ENCODE measurements at regions not wholly inside any gene's neighbourhood (a gene's known extent, or its start where the extent isn't known, plus 50 kb on each side); places are given as distances from the start of the nearest gene placed in this dataset.

DNA sequence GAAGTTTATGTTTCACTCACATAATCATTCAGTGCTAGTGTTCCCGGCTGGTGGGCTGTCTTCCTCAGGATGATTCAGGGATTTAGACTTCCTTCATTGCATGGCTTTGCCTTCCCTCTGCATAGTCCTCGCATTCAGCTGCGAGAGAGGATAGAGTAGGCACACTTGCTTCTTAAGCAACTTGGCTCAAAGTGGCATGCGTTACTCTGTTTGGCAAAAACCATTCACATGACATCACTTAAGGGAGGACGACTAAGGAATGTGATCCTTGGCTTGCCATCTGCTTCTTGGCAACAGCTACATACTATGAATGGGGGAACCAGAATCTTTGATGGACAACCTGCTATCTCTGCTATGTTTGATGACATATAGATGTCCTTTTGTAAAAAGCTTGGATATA is 359.3 kb downstream of the TDRD3 start:
- Mint-ChIP-seq H3K4me3 (no peak overlapping the region), H3K36me3 (no peaks in the 10 kb centered on the region), H3K27me3 (no peaks in the 10 kb centered on the region), H3K9me3 (no peaks in the 10 kb centered on the region), H3K27ac (no peak overlapping the region), H3K4me1 (no peaks in the 10 kb centered on the region)
- CTCF ChIA-PET = no interaction called here
- DNase-seq = no peak

DNA sequence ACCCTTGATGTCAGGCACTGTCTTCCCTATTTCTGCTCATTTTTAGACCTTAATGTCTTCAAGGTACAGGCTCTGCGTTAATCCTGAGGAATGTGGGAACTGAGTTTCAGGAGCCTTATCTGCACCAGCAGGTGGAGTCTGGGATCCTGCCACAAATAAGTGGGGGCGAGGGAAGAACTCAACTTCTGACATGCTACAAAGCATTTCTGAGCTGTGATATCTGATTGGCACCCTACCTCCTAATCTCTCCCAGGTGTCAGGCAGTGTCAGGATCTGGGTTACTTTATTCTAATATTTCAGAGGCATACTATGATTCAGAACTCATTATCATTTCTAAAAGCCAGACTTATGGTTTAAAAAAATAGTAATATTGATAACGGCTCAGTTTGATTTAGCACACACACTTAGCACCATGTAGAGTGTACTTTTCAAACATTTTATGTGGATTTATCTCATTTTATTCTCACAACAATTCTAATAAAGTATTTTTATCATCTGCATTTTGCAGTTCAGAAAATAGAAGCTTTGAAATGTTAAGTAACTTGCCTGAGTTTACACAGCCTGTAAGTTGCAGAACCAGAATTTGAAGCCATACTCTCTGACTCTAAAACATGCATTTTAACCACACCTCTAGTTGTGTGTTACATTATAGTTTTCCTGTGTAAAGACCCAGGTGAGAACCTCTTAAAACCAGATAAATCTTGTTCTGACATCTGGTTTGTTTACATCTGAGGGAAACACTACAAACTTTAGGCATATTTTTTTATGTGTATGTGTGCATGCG is 358.6 kb downstream of the TDRD3 start:
- no peaks in the 10 kb centered on the region for H3K27me3 Mint-ChIP-seq
- no peak overlapping the region for H3K4me3 Mint-ChIP-seq
- no peak for DNase-seq
- H3K27ac Mint-ChIP-seq = no peak overlapping the region
- H3K9me3 Mint-ChIP-seq = no peaks in the 10 kb centered on the region
- CTCF ChIA-PET = no interaction called here
- H3K36me3 Mint-ChIP-seq = no peaks in the 10 kb centered on the region
- no peaks in the 10 kb centered on the region for H3K4me1 Mint-ChIP-seq

DNA sequence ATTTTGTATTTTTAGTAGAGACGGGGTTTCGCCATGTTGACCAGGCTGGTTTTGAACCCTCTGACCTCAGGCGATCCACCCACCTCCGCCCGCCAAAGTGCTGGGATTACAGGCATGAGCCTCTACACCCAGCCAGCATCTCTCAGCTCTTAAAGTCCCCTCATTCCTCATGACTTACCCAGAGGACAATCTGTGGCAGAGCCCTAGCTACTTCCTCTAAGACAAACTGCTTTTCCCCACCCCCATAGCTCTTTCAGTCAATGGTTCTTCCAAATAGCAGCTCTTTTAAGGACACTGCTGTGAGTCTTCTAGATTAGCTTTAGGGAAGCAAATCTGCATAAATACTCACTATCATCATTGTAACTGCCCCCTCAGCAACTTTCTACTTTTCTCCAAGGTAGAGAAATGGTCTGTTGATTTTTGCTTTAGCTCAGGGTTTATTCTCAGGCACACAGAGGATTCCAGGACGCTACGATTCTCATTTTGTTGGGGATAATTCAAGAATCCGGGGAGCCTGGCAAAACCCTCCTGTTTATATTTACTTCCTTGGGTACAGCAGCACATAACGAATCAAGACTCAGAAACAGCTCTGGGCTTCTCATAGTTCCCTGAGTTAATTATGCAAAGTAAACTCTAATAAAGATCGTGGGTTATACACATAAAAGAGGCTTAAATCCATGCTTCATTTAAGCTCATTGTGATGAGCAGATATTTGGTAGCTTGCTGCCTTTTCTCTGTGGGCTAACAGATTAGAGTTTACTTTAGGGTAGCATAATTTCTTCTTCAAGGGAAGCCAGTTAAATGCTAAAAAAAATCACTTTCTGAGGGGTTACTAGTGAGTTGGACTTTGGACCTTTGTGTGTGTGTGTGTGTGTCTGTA is 357.4 kb downstream of the TDRD3 start:
- Mint-ChIP-seq H3K9me3 (no peaks in the 10 kb centered on the region), H3K4me3 (no peak overlapping the region), H3K27me3 (no peaks in the 10 kb centered on the region), H3K27ac (no peak overlapping the region), H3K36me3 (no peaks in the 10 kb centered on the region), H3K4me1 (no peaks in the 10 kb centered on the region)
- CTCF ChIA-PET = no interaction called here
- no peak for DNase-seq

DNA sequence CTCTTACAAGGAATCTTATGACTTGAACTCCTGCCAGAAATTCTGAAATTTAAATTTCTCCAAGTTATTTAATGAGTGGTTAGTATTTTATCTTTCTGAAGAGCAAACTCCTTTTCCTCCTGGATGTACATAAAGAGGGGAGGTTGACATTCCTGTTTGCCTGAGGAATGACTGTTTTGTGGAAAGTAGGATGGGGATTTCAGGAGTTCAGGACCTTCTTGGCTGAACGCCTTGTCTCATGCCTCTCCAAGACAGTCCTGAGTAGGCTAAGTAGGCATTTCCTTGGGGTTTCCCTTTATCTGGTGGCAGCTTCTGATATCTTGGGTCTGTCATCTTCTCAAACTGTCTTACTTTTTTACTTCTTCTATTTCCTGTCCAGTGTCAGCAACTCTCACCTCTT is 356.6 kb downstream of the TDRD3 start:
- H3K36me3 Mint-ChIP-seq = no peaks in the 10 kb centered on the region
- CTCF ChIA-PET = no interaction called here
- no peak overlapping the region for H3K27ac Mint-ChIP-seq
- no peaks in the 10 kb centered on the region for H3K27me3 Mint-ChIP-seq
- H3K9me3 Mint-ChIP-seq = no peaks in the 10 kb centered on the region
- H3K4me1 Mint-ChIP-seq = no peaks in the 10 kb centered on the region
- H3K4me3 Mint-ChIP-seq = no peak overlapping the region
- no peak for DNase-seq

DNA sequence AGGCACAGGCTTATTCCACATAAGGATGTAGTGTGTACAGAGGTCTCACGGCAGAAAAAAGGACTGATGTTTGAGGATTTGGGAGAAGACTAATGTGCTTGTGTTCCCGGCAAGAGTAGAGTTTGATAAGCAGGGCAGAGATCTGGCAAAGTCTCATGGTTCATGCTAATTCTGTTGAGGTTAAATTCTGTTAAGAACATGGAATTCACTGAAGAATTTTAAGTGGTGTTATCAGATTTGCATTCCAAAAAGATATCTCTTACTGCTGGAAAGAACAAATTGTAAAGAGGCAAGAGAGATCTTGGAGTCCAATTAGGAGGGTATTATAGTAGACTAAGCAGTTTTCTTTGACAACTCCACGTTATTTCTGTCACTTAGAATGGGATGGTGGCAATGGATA is 348.3 kb downstream of the TDRD3 start:
- Mint-ChIP-seq H3K9me3 (peaks cover 7% of the 10 kb centered on the region), H3K4me3 (no peak overlapping the region), H3K27ac (no peak overlapping the region), H3K4me1 (no peaks in the 10 kb centered on the region), H3K27me3 (no peaks in the 10 kb centered on the region), H3K36me3 (no peaks in the 10 kb centered on the region)
- no peak for DNase-seq
- CTCF ChIA-PET = no interaction called here

DNA sequence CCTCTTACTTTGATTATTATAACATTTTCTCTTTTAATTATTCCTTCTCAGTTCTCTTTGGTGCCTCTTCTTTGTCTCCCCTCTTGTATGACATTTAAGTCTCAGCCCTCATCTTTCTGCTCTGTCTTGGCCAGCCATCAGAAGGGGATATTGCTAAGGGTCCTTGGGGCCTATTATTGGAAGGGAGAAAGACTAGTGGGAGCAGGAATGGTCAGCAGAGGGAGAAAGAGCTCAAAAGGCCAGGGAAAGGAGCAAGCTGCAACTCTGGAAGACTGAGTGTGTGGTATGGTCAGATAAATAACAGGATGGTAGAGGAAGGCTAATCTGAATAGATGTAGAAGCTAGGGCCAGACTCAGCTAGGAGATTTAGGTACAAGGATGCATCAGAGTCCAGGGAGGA is 336.9 kb downstream of the TDRD3 start:
- Mint-ChIP-seq H3K27me3 (no peaks in the 10 kb centered on the region), H3K4me1 (no peaks in the 10 kb centered on the region), H3K9me3 (peaks cover 12% of the 10 kb centered on the region), H3K27ac (no peak overlapping the region), H3K4me3 (no peak overlapping the region), H3K36me3 (no peaks in the 10 kb centered on the region)
- CTCF ChIA-PET = no interaction called here
- DNase-seq = no peak

DNA sequence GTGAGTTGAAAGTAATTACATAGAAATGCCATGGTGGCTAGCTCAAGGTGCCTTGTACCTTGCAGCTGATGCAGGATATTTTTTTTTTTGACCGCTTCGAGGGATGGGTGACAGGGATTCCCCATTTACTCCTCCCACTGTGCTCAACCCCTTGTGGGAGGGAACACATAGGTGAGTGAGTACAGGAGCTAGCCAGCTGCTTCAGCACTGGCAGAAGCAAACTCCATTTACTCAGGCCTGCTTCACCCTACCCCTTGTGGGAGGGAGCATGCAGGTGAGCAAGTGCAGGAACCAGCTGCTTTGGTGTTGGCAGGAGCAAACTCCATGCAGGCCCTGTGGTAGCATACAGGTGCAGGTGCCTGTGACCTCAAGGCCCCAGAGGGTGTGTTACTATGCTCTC is 330.1 kb downstream of the TDRD3 start:
- no peaks in the 10 kb centered on the region for H3K9me3 Mint-ChIP-seq

DNA sequence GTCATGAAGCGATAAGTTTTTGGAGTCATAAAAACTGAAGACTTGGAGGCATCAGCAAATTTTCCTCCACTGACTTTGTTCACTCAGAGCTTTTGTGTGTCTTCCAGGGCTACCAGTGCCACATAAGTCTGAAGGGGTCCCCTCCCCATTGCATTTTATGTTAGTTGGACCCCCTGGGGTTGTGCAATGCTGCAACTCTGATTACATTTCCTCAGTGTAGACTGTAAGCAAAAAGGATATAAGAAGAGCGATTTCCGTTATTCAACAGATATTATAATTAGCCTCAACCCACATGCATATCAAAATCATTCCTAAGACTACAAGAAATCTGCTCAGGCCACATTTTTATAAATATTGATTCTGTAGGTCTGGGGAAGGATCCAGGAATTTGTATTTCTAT is 324.0 kb downstream of the TDRD3 start:
- CTCF ChIA-PET = no interaction called here

More for the DNA sequence above, 330.1 kb downstream of the TDRD3 start:
- H3K27ac Mint-ChIP-seq = no peak overlapping the region
- H3K27me3 Mint-ChIP-seq = no peaks in the 10 kb centered on the region
- DNase-seq = no peak
- H3K4me1 Mint-ChIP-seq = no peaks in the 10 kb centered on the region
- H3K36me3 Mint-ChIP-seq = no peaks in the 10 kb centered on the region
- CTCF ChIA-PET = no interaction called here
- H3K4me3 Mint-ChIP-seq = no peak overlapping the region

DNA sequence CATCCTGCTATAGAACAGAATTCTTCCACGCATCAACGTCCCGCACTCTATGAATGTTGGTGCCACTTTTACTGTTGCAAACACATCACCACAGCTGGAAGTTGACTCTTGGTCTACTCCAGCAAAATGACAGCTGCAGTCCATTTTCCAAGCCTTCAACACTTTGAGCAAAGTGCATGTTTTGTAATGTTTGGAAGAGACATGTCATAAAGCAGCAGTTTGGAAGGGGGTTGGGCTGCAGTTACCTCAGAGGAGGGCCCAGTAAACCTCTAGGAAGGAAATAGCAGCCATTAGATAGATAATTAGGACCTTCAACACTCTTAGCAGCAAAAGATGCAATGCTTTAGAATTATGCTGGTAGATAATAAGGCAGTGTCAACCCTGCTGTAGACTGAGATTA is 323.6 kb downstream of the TDRD3 start:
- Mint-ChIP-seq H3K4me1 (no peaks in the 10 kb centered on the region), H3K4me3 (no peak overlapping the region), H3K27me3 (no peaks in the 10 kb centered on the region), H3K36me3 (no peaks in the 10 kb centered on the region), H3K27ac (no peak overlapping the region), H3K9me3 (peaks cover 3% of the 10 kb centered on the region)
- no peak for DNase-seq
- CTCF ChIA-PET = no interaction called here

More for the DNA sequence above, 324.0 kb downstream of the TDRD3 start:
- H3K36me3 Mint-ChIP-seq = no peaks in the 10 kb centered on the region
- no peaks in the 10 kb centered on the region for H3K4me1 Mint-ChIP-seq
- DNase-seq = no peak
- no peak overlapping the region for H3K27ac Mint-ChIP-seq
- no peak overlapping the region for H3K4me3 Mint-ChIP-seq
- H3K9me3 Mint-ChIP-seq = peaks cover 2% of the 10 kb centered on the region
- no peaks in the 10 kb centered on the region for H3K27me3 Mint-ChIP-seq

DNA sequence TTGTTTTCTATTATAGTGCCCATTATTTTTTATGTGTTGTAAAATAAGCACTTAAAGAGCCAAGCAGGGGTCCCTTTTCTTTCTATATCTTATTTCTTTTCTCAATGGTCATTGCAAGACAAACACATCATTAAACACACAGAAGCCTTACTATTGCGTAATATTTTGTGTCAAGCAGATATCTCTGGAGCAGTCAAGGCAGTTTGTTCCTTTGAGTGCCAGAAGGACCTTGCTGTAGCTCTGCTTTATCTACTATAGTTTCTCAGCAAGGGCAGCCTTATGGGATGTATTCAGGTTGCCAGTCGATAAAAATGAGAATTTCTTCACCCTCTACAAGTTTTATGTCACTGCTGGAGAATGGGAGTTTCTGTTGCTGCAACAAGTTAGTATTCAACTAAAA is 319.3 kb downstream of the TDRD3 start:
- H3K4me1 Mint-ChIP-seq = no peaks in the 10 kb centered on the region
- no peaks in the 10 kb centered on the region for H3K27me3 Mint-ChIP-seq
- peaks cover 3% of the 10 kb centered on the region for H3K9me3 Mint-ChIP-seq
- no peak overlapping the region for H3K4me3 Mint-ChIP-seq
- no peaks in the 10 kb centered on the region for H3K36me3 Mint-ChIP-seq
- no peak overlapping the region for H3K27ac Mint-ChIP-seq
- CTCF ChIA-PET = no interaction called here
- no peak for DNase-seq

DNA sequence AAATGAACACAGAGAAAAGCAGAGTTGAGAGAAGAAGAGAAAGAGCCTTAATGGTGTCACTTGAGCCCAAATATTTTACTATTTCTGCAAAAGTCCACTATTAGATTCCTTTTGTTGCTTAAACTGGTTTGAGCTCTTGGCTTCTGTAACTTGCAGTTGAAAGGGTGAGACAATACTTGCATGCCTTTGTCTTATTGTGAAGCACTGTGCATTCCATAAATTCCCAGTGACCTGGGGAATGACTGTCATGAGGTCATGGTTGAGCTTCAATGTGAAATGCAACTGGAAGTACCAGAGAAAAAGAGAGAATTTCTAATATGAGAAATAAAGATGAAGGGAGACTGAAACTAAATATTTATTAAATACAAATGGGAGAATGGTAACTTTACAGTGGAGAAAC is 310.9 kb downstream of the TDRD3 start:
- H3K4me3 Mint-ChIP-seq = no peak overlapping the region
- CTCF ChIA-PET = no interaction called here
- no peak overlapping the region for H3K27ac Mint-ChIP-seq
- H3K27me3 Mint-ChIP-seq = no peaks in the 10 kb centered on the region
- no peaks in the 10 kb centered on the region for H3K4me1 Mint-ChIP-seq
- no peaks in the 10 kb centered on the region for H3K36me3 Mint-ChIP-seq
- no peaks in the 10 kb centered on the region for H3K9me3 Mint-ChIP-seq
- no peak for DNase-seq

DNA sequence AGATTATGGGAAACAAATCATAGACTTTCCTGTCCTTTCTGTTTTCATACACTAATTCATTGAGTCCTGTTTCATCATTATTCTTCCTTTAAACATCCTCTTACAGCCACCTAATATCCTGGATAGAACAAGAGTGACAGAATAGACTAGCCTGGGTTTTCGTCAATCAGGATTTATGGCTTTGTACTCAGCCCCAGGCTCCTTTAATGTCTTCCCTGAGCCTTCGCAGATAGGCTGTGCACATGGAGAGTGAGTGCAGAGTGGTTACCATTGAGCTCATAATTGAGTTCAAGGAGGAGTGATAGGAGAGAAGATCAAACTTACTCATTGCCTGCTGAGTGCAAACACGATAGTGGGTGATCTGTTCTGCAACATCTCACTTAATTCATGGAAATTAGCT is 304.9 kb downstream of the TDRD3 start:
- Mint-ChIP-seq H3K27me3 (no peaks in the 10 kb centered on the region), H3K4me1 (no peaks in the 10 kb centered on the region), H3K9me3 (no peaks in the 10 kb centered on the region), H3K4me3 (no peak overlapping the region), H3K36me3 (no peaks in the 10 kb centered on the region), H3K27ac (no peak overlapping the region)
- CTCF ChIA-PET = no interaction called here
- no peak for DNase-seq

DNA sequence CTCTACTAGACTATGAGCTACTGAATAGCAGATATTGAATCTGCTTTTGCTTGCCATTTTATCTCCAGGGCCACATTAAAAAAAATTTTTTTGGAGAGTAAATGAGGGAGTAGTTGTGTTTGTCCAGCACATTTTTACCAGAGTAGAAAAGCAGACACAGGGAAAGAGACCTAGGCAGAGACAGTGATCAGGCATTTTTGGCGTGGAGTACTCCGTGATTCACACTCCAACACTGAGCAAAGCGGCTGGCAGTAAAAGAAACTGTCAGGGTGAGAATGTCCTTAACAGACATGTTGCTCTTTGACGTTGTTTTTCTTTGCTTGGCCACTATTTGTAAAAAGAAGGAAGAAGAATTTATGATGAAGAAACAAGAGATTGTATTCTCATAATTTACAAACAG is 304.0 kb downstream of the TDRD3 start:
- DNase-seq = no peak
- H3K9me3 Mint-ChIP-seq = no peaks in the 10 kb centered on the region
- H3K4me1 Mint-ChIP-seq = no peaks in the 10 kb centered on the region
- H3K27ac Mint-ChIP-seq = no peak overlapping the region
- no peaks in the 10 kb centered on the region for H3K27me3 Mint-ChIP-seq
- H3K36me3 Mint-ChIP-seq = no peaks in the 10 kb centered on the region
- H3K4me3 Mint-ChIP-seq = no peak overlapping the region
- CTCF ChIA-PET = no interaction called here

DNA sequence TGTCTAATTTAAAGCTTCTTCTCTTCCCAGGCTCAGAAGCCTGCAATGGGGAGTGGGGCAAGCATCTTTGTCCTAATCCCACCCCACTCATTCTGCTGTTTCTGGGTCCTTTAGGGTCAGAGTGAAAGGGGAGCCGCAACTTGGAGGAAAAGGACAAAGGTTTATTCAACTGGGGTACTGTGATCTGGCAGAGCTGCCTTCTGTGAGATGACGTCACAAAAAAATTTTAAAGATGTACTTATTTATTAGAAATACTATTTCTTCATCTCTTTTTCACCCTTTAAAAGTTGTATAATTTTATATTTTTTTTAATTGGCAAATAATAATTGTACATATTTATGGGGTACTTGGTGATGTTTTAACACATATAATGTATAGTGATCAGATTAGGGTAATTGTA is 302.6 kb downstream of the TDRD3 start:
- DNase-seq = no peak
- Mint-ChIP-seq H3K4me1 (no peaks in the 10 kb centered on the region), H3K36me3 (no peaks in the 10 kb centered on the region), H3K4me3 (no peak overlapping the region), H3K27ac (no peak overlapping the region), H3K9me3 (no peaks in the 10 kb centered on the region), H3K27me3 (no peaks in the 10 kb centered on the region)
- CTCF ChIA-PET = no interaction called here

DNA sequence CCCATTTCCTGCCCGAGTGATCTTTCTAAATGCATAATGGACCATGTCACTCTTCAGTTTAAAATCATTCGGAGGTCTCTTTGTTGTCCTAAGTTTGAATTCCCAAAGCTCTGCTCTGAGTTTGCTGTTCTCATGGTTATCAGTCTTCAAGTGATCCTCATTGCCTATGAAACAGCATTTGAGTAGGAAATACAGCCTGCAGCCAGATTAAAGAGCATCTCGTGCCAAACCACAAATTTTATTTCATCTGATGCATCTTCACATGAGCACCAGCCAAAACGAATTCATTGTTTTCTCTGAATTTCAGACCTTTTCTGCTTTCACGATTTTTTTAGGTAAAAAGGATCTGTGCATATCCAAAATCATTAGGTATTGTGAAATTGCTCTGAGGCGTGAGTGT is 299.6 kb downstream of the TDRD3 start:
- Mint-ChIP-seq H3K27me3 (no peaks in the 10 kb centered on the region), H3K36me3 (no peaks in the 10 kb centered on the region), H3K4me1 (no peaks in the 10 kb centered on the region), H3K4me3 (no peak overlapping the region), H3K27ac (no peak overlapping the region), H3K9me3 (no peaks in the 10 kb centered on the region)
- no peak for DNase-seq
- CTCF ChIA-PET = no interaction called here

All from activated naive CD4-positive, alpha-beta T cell treated with anti-CD3 and anti-CD28 coated beads, Interleukin-2, amount 10 ng/mL, durations not matched to agents 7 days and 5 days (primary cell).